H1 (cell line): ENCODE measurements at regions not wholly inside any gene's neighbourhood (a gene's known extent, or its start where the extent isn't known, plus 50 kb on each side); places are given as distances from the start of the nearest gene placed in this dataset.

Source experiments
- CTCF ChIA-PET: fragments of 300-600 bp; sonication (Branson Sonifier 250); formaldehyde crosslinking; loops from one replicate; lab custom pipeline; 2021; ENCODE audit not compliant: partially characterized antibody; lab: Charles Lee
- POLR2A ChIA-PET: fragments of 300-600 bp; sonication (Branson Sonifier 250); formaldehyde crosslinking; loops from one replicate; lab custom pipeline; 2021; ENCODE audit warnings: inconsistent platforms; ENCODE audit not compliant: partially characterized antibody; lab: Charles Lee
- DNase-seq, 2 experiments: peaks; one replicate each; pipeline versions ENCODE4 v3.0.0 to v3.0.0-alpha.2; 2010 to 2022; ENCODE audit warnings: low spot score in 2 of 2, low read depth in 1 of 2, mixed read lengths in 1 of 2
- FAIRE-seq: peaks from 2 replicates; lab custom pipeline; 2011; peaks lifted over from hg19 to GRCh38; lab: Jason Lieb, UNC
- H2AFZ ChIP-seq: 2 replicates; pipeline ENCODE4 v1.8.1; 2012; ENCODE audit warnings: low read length, inconsistent platforms
- H2AK5ac ChIP-seq: 2 replicates; pipeline ENCODE4 v1.6.1; 2013; ENCODE audit warnings: low read depth, low read length
- H2BK120ac ChIP-seq: replicated peaks from 2 replicates; pipeline ENCODE3; 2013; ENCODE audit warnings: low read depth, low read length, inconsistent platforms
- H2BK12ac ChIP-seq: 2 replicates; pipeline ENCODE4 v1.6.1; 2013; ENCODE audit warnings: low read depth, low read length
- H2BK15ac ChIP-seq: 2 replicates; pipeline ENCODE4 v1.6.1; 2013; ENCODE audit warnings: low read length
- H2BK20ac ChIP-seq: 2 replicates; pipeline ENCODE4 v1.6.1; 2013; ENCODE audit warnings: low read length
- H2BK5ac ChIP-seq: 2 replicates; pipeline ENCODE4 v1.6.1; 2013; ENCODE audit warnings: low read depth, low read length
- H3K14ac ChIP-seq: 2 replicates; pipeline ENCODE4 v1.6.1; 2013; ENCODE audit warnings: inconsistent platforms; ENCODE audit not compliant: insufficient read length
- H3K18ac ChIP-seq: 2 replicates; pipeline ENCODE4 v1.6.1; 2013; ENCODE audit warnings: low read length; ENCODE audit errors: extremely low read depth
- H3K23ac ChIP-seq: 2 replicates; pipeline ENCODE4 v1.6.1; 2013; ENCODE audit warnings: inconsistent platforms; ENCODE audit not compliant: insufficient read length
- H3K23me2 ChIP-seq: 2 replicates; pipeline ENCODE4 v1.6.1; 2013; ENCODE audit warnings: low read depth, low read length
- H3K27ac ChIP-seq: 2 replicates; pipeline ENCODE4 v1.6.1; 2011; ENCODE audit warnings: low read depth, low read length, inconsistent platforms
- H3K27me3 ChIP-seq, 4 experiments: replicated peaks in 1 of 4; 1 replicate in 1 of 4; 2 replicates in 3 of 4; pipeline versions ENCODE4 v1.6.1 to v1.8.1; 2011 to 2013; ENCODE audit warnings: low read length in 3 of 4, mild to moderate bottlenecking in 3 of 4, inconsistent platforms in 2 of 4, mixed read lengths in 2 of 4, moderate library complexity in 1 of 4; ENCODE audit not compliant: control insufficient read depth in 3 of 4, insufficient read depth in 3 of 4; ENCODE audit errors: extremely low read depth in 1 of 4
- H3K36me3 ChIP-seq, 4 experiments: 2 replicates each; pipeline versions ENCODE4 v1.6.1 to v1.8.1; 2011 to 2013; ENCODE audit warnings: mild to moderate bottlenecking in 4 of 4, low read length in 3 of 4, moderate library complexity in 2 of 4, control low read depth in 1 of 4, inconsistent platforms in 1 of 4; ENCODE audit not compliant: insufficient read depth in 4 of 4, control insufficient read depth in 2 of 4
- H3K4ac ChIP-seq: replicated peaks from 2 replicates; pipeline ENCODE3; 2013; ENCODE audit warnings: low read length, low read depth, mixed read lengths, inconsistent platforms; ENCODE audit not compliant: insufficient read length
- H3K4me1 ChIP-seq, 4 experiments: replicated peaks in 1 of 4; 1 replicate in 1 of 4; 2 replicates in 3 of 4; pipeline versions ENCODE4 v1.6.1 to v1.8.1; 2011 to 2013; ENCODE audit warnings: low read length in 3 of 4, inconsistent platforms in 2 of 4, mixed read lengths in 1 of 4; ENCODE audit not compliant: insufficient read depth in 4 of 4, control insufficient read depth in 3 of 4
- H3K4me2 ChIP-seq, 2 experiments: 2 replicates each; pipeline versions ENCODE4 v1.6.1 to v1.8.1; 2011 to 2013; ENCODE audit warnings: low read depth in 2 of 2, low read length in 2 of 2, control low read depth in 1 of 2, inconsistent platforms in 1 of 2, mild to moderate bottlenecking in 1 of 2; ENCODE audit not compliant: insufficient read depth in 1 of 2
- H3K4me3 ChIP-seq, 4 experiments: fragments of 200-600, 300-600 bp in 1 of 4; sonication (generic), shearing (Covaris generic), sonication (Bioruptor Twin) in 1 of 4; 2 replicates each; pipeline versions ENCODE4 v1.5.1 to v1.8.1; 2011 to 2016; ENCODE audit warnings: low read length in 4 of 4, low read depth in 3 of 4, control low read depth in 2 of 4, inconsistent platforms in 2 of 4, mild to moderate bottlenecking in 2 of 4, mixed read lengths in 1 of 4, moderate library complexity in 1 of 4; ENCODE audit not compliant: insufficient read depth in 2 of 4; ENCODE audit errors: extremely low read depth in 1 of 4
- H3K56ac ChIP-seq: replicated peaks from 2 replicates; pipeline ENCODE3; 2013; ENCODE audit warnings: low read depth, mild to moderate bottlenecking, mixed read lengths, low read length, inconsistent platforms; ENCODE audit not compliant: insufficient read length
- H3K79me1 ChIP-seq: 2 replicates; pipeline ENCODE4 v1.6.1; 2013; ENCODE audit warnings: low read depth, low read length, control low read depth
- H3K79me2 ChIP-seq, 2 experiments: 2 replicates each; pipeline versions ENCODE4 v1.6.1 to v1.8.1; 2012 to 2013; ENCODE audit warnings: low read length in 2 of 2, mild to moderate bottlenecking in 2 of 2, inconsistent platforms in 1 of 2; ENCODE audit not compliant: insufficient read depth in 2 of 2, control insufficient read depth in 1 of 2
- H3K9ac ChIP-seq, 4 experiments: replicated peaks in 1 of 4; 1 replicate in 1 of 4; 2 replicates in 3 of 4; pipeline versions ENCODE4 v1.6.1 to v1.8.1; 2011 to 2013; ENCODE audit warnings: low read depth in 3 of 4, low read length in 3 of 4, control low read depth in 2 of 4, mild to moderate bottlenecking in 2 of 4, moderate library complexity in 2 of 4, inconsistent platforms in 1 of 4; ENCODE audit errors: extremely low read depth in 1 of 4
- H3K9me3 ChIP-seq, 2 experiments: 2 replicates each; pipeline versions ENCODE4 v1.6.1 to v1.8.1; 2012 to 2013; ENCODE audit warnings: mild to moderate bottlenecking in 2 of 2, moderate library complexity in 2 of 2, control low read depth in 1 of 2, inconsistent platforms in 1 of 2, low read depth in 1 of 2, low read length in 1 of 2, mixed read lengths in 1 of 2; ENCODE audit not compliant: insufficient read depth in 2 of 2
- H4K20me1 ChIP-seq, 2 experiments: replicated peaks in 1 of 2; 2 replicates each; pipeline versions ENCODE3 to v1.8.1; 2011 to 2013; ENCODE audit warnings: inconsistent platforms in 2 of 2, low read length in 2 of 2, mild to moderate bottlenecking in 1 of 2; ENCODE audit not compliant: insufficient read depth in 2 of 2, control insufficient read depth in 1 of 2
- H4K5ac ChIP-seq: 2 replicates; pipeline ENCODE4 v1.6.1; 2013; ENCODE audit warnings: low read length, low read depth, mixed read lengths, inconsistent platforms; ENCODE audit not compliant: insufficient read length
- H4K8ac ChIP-seq: 2 replicates; pipeline ENCODE4 v1.8.0; 2013; ENCODE audit warnings: mild to moderate bottlenecking, moderate library complexity, low read length, inconsistent platforms; ENCODE audit not compliant: insufficient read depth; ENCODE audit errors: extremely low read depth
- H4K91ac ChIP-seq: replicated peaks from 2 replicates; pipeline ENCODE3; 2013; ENCODE audit warnings: low read length, mixed read lengths, inconsistent platforms; ENCODE audit not compliant: insufficient read length
- CTBP2 ChIP-seq: IDR thresholded peaks from 2 replicates; pipeline ENCODE4 v1.7.0; 2011; ENCODE audit warnings: borderline replicate concordance, mild to moderate bottlenecking, moderate library complexity, mixed read lengths, low read length; ENCODE audit not compliant: insufficient read depth, insufficient read length
- EP300 ChIP-seq, 2 experiments: IDR thresholded peaks; 1 replicate in 1 of 2; 2 replicates in 1 of 2; pipeline ENCODE4 v1.6.1; 2011 to 2012; ENCODE audit warnings: low read depth in 2 of 2, low read length in 2 of 2, mild to moderate bottlenecking in 2 of 2, borderline replicate concordance in 1 of 2, inconsistent platforms in 1 of 2, moderate library complexity in 1 of 2
- RAD21 ChIP-seq, 2 experiments: IDR thresholded peaks in 1 of 2; conservative IDR thresholded peaks in 1 of 2; 2 replicates each; pipeline ENCODE4 v1.6.1; 2011; ENCODE audit warnings: low read depth in 2 of 2, low read length in 2 of 2, improper control_type of control experiment in 1 of 2, inconsistent platforms in 1 of 2, mild to moderate bottlenecking in 1 of 2, moderate library complexity in 1 of 2
- WGBS, 2 experiments: shearing (Covaris generic) in 1 of 2; methylation state at CpG; one replicate each; pipeline versions ENCODE4 v1.1.6 to v1.1.7; 2013 to 2015; ENCODE audit warnings: low lambda C conversion rate in 2 of 2, mixed read lengths in 2 of 2, inconsistent platforms in 1 of 2, low coverage in 1 of 2, missing lambda C conversion rate in 1 of 2; ENCODE audit not compliant: insufficient replicate concordance in 2 of 2, insufficient coverage in 1 of 2, insufficient read length in 1 of 2; ENCODE audit errors: extremely low coverage in 1 of 2, missing lambda C conversion rate in 1 of 2; 5-methylcytosine and 5-hydroxymethylcytosine counted together

DNA sequence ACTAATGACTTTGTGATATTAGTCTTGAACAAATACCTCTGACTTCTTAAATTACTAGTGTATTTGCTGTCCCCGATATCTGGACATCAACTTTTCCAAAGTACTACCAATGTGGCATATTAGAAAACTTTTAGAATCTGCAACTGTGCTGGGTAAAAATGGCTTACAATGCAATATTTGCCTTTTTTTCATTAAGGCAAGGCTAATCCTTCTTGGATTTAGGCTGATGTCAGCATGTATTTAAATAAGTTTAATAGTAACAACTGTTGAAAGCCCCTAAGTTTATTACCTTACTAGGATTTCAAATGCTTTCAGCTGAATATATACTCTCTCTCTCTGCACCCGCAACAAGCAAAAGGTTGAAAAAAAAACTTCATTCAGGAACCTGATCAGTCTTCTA, 1232.3 kb downstream of the REEP3 start:
- Histone ChIP-seq H4K91ac (no peak overlapping the region), H3K4me2 (no peak overlapping the region)

More for the DNA sequence above, 1232.3 kb downstream of the REEP3 start:
- Histone ChIP-seq H3K4me1 (no peaks in the 10 kb centered on the region), H4K5ac (no peak overlapping the region), H3K4ac (no peak overlapping the region), H3K27ac (no peak overlapping the region), H2AK5ac (no peak overlapping the region), H3K27me3 (no peaks in the 10 kb centered on the region), H3K56ac (no peak overlapping the region), H4K20me1 (no peaks in the 10 kb centered on the region), H2BK20ac (no peak overlapping the region), H2BK120ac (no peak overlapping the region), H3K79me1 (no peaks in the 10 kb centered on the region), H2BK15ac (no peak overlapping the region), H3K36me3 (no peaks in the 10 kb centered on the region), H2BK5ac (no peak overlapping the region), H3K79me2 (no peaks in the 10 kb centered on the region), H4K8ac (no peak overlapping the region), H3K9me3 (no peaks in the 10 kb centered on the region), H2AFZ (no peak overlapping the region), H3K23me2 (no peaks in the 10 kb centered on the region; the same call in 1 of the 2 replicates), H3K4me3 (no peak overlapping the region), H3K14ac (no peak overlapping the region), H3K23ac (no peak overlapping the region), H3K9ac (no peak overlapping the region), H3K18ac (no peak overlapping the region), H2BK12ac (no peak overlapping the region)
- no peak for DNase-seq
- no peak for FAIRE-seq
- CTCF ChIA-PET = no interaction called here
- POLR2A ChIA-PET = no interaction called here
- whole genome bisulfite sequencing, 2 experiments = 100% methylated on average over 2 of the region's 2 CpGs; no CpG with 5 or more reads in 1 of the 2 experiments
- TF ChIP-seq CTBP2 = no peak
- TF ChIP-seq RAD21 (IDR thresholded peaks at IDR 0.05 in 1 of 2, conservative IDR thresholded peaks at IDR 0.05 in 1 of 2; ENCODE audit: low read depth in 2 of 2, low read length in 2 of 2) = no peak
- no peak for TF ChIP-seq EP300 (IDR thresholded peaks at IDR 0.05; ENCODE audit: borderline replicate concordance in 1 of 2, low read depth in 2 of 2, low read length in 2 of 2)
